Right cardiac atrium (tissue), 5 donors: ENCODE measurements at regions not wholly inside any gene's neighbourhood (a gene's known extent, or its start where the extent isn't known, plus 50 kb on each side); places are given as distances from the start of the nearest gene placed in this dataset.
"Not testable (repeated sequence)": the region's sequence is repeated elsewhere in the genome, so short reads cannot be mapped to it uniquely, and the experiment has no call there.

Source experiments
- ATAC-seq, 2 donors: fragments of 200-7000 bp; cut with Tn5 transposase; one replicate each; pipeline versions ENCODE4 v1.8.0 to v1.9.1; 2020; ENCODE audit warnings: moderate library complexity in 2 of 2, mild to moderate bottlenecking in 1 of 2
- DNase-seq, 3 donors: peaks; one replicate each; pipeline ENCODE4 v3.0.0-alpha.2; 2020
- H3K27ac ChIP-seq: one replicate; pipeline ENCODE4 v1.5.1; 2013; ENCODE audit warnings: mild to moderate bottlenecking, low read length, control low read depth, moderate library complexity
- H3K27me3 ChIP-seq: one replicate; pipeline ENCODE4 v1.6.1; 2013; ENCODE audit not compliant: control insufficient read depth, insufficient read depth
- H3K4me1 ChIP-seq: one replicate; pipeline ENCODE4 v1.6.1; 2013; ENCODE audit warnings: low read length; ENCODE audit not compliant: control insufficient read depth, insufficient read depth
- H3K4me3 ChIP-seq: one replicate; pipeline ENCODE4 v1.5.1; 2013; ENCODE audit warnings: low read length, control low read depth
- H3K9me3 ChIP-seq: one replicate; pipeline ENCODE4 v1.6.1; 2013; ENCODE audit warnings: low read length; ENCODE audit not compliant: control insufficient read depth
- WGBS: extraction: QIAGEN DNeasy Blood & Tissue Kit; methylation state at CpG from one replicate; pipeline ENCODE4 v1.1.7; 2013; 5-methylcytosine and 5-hydroxymethylcytosine counted together
- intact Hi-C, 4 donors: fragments of 100-400 bp; cut with DNase I; formaldehyde crosslinking; loops; one replicate each; pipeline versions ENCODE4 v1.11.0 to v1.14.0; 2022 to 2023
- donor health status: healthy with polysubstance abuse.
- donor health status: DM: no; HTN: yes; CAD: no.
- donor health status: DM: no; HTN: no; CAD: no.
- donor health status: DM: no; HTN: yes; CAD: no; lungs with severe emphysema.
- donor health status: DM: yes; HTN: yes; CAD: no.

DNA sequence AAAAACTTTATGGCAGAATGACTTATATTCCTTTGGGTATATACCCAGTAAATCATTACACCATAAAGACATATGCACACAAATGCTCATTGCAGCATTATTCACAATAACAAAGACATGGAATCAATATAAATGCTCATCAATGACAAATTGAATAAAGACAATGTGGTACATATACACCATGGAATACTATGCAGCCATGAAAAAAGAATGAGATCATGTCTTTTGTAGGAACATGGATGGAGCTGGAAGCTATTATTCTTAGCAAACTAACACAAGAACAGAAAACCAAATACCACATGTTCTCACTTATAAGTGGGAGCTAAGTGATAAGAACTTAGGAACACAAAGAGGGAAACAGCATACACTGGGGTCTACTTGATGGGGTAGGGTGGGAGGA lies 321.7 kb downstream of the ZNF674 start:
- H3K4me3 ChIP-seq, intact Hi-C loops, H3K27me3 ChIP-seq, H3K4me1 ChIP-seq, H3K9me3 ChIP-seq, DNase-seq, H3K27ac ChIP-seq, ATAC-seq: not testable (repeated sequence)

DNA sequence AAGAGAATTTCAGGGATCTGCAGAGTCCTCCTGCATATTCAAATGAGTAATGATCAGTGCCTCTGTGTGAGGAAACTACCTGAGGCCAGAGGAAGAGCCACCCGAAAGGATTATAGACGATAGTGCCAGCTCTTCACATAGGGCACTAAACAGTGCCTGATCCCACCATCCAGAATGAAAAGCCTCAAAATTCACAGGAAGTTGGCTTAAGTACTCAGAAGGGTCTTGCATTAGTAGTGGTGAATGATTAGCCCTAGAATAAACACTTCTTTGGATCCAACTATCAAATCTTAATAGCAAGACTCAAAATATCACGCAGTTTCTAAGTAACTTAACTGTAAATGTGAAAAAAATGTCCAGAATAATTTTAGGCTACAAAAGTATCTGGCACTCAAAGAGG lies 324.4 kb downstream of the ZNF674 start:
- Histone ChIP-seq H3K9me3 (no peaks in the 10 kb centered on the region), H3K27me3 (no peaks in the 10 kb centered on the region), H3K27ac (no peak overlapping the region), H3K4me3 (no peak overlapping the region), H3K4me1 (no peaks in the 10 kb centered on the region)
- intact Hi-C loops: no loop called here
- WGBS: 81% methylated on average over 3 of the region's 3 CpGs
- ATAC-seq (no peak), DNase-seq (no peak)

DNA sequence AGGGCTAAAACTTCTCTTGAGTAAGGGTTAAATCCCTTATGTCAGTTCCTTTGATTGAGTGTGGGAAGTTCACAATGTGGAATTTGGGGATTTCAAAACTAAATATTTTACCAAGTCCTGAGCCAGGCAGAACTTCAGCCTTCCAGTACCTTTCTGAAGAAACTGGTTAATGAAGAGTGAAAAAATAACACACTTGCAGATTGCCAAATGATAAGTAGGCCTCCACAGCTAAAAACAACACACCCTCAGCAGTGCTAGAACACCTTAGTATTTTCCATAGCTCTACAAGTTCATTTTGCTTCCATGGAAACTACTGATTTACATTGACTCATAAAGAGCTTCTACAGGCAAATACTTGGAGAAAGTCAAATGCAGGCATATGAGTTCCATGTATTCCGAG lies 326.8 kb downstream of the ZNF674 start:
- no peaks in the 10 kb centered on the region for H3K9me3 ChIP-seq
- no peaks in the 10 kb centered on the region for H3K27me3 ChIP-seq
- H3K4me3 ChIP-seq: no peak overlapping the region
- intact Hi-C loops: no loop called here
- H3K27ac ChIP-seq: no peak overlapping the region
- ATAC-seq (no peak), DNase-seq (no peak)
- no peaks in the 10 kb centered on the region for H3K4me1 ChIP-seq
- 82% methylated on average over 1 of the region's 1 CpG for WGBS

DNA sequence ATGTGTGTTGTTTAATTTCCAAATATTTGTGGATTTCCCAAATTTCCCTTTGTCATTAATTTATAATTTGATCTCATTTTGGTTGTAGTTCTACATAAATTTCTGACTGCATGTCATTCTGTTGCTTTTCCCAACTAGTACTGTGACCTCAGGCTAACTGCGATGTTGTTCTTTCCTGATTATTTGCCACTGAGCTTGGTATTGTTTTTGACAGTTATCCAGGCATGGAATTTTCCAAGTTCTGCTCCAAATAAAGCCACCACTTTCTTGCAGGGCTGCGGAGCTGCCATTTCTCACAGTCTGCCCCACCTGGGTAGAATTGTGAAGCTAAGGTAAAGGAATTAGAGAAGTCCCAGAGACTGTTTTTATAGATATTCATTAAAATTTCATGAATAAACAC lies 328.8 kb downstream of the ZNF674 start:
- Histone ChIP-seq H3K9me3 (no peaks in the 10 kb centered on the region), H3K27ac (no peak overlapping the region), H3K27me3 (no peaks in the 10 kb centered on the region), H3K4me1 (no peaks in the 10 kb centered on the region), H3K4me3 (no peak overlapping the region)
- intact Hi-C loops: no loop called here
- DNase-seq (no peak), ATAC-seq (peak in 1 of 2 donors; percentile 37)
- 60% methylated on average over 2 of the region's 2 CpGs for WGBS

DNA sequence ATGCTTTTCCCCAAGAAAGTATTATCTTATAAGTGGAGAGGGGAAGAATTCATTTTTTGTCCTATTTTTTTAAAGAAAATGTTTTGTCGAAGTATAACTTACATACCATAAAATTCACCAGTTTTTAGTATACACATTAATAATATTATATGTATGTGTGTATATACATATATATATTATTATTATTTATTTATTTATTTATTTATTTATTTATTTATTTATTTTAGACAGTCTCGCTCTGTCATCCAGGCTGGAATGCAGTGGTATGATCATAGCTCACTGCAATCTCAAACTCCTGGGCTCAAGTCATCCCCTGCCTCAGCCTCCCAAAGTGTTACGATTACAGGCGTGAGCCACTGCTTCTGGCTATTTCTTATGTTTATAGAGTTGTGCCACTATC lies 334.1 kb downstream of the ZNF674 start:
- intact Hi-C loops: no loop called here
- H3K27me3 ChIP-seq: no peaks in the 10 kb centered on the region
- H3K4me1 ChIP-seq: no peaks in the 10 kb centered on the region
- ATAC-seq (no peak), DNase-seq (no peak)
- 97% methylated on average over 4 of the region's 4 CpGs for WGBS
- H3K4me3 ChIP-seq: no peak overlapping the region
- no peaks in the 10 kb centered on the region for H3K9me3 ChIP-seq
- no peak overlapping the region for H3K27ac ChIP-seq

DNA sequence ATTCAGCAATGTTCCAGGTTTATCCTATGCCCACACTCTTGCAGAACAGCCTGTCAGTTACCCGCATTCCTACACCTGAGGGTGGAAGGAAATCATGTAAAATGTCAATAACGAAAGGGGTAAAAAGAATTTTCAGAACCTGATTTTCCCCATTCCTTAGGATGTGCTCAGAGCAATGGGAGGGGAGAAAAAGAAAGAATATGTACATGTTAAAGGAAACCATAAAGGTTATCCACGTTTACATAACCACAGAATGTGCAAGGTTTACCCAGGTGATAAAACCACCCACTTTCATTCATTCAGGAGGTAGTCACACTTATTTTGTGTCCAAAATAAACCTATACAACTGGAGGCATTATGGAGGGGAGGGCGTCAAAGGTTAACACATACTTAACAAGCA lies 335.5 kb downstream of the ZNF674 start:
- H3K4me1 ChIP-seq: no peaks in the 10 kb centered on the region
- ATAC-seq (no peak), DNase-seq (no peak)
- no peaks in the 10 kb centered on the region for H3K9me3 ChIP-seq
- H3K4me3 ChIP-seq: no peak overlapping the region
- no peaks in the 10 kb centered on the region for H3K27me3 ChIP-seq
- WGBS: 69% methylated on average over 4 of the region's 4 CpGs
- intact Hi-C loops: no loop called here
- H3K27ac ChIP-seq: no peak overlapping the region

DNA sequence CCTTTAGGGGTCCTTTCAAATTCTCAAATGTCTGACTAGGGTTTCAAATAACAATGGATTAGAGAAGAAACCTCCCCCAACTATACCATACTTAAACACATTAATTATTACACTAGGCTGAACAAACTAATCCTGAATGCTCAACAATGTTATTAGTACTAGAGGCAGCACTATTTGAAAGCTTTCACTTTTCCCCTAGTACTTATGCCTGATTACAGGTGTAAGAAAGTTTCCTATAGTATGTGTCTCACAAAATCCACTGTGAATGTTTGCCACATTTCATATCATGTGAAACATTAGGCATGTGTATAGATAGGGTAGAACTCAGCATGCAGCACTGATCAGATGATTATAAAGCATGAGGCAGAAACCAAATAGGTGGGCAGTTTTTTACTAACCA lies 336.2 kb downstream of the ZNF674 start:
- ATAC-seq: no peak
- no peak overlapping the region for H3K27ac ChIP-seq
- intact Hi-C loops: no loop called here

DNA sequence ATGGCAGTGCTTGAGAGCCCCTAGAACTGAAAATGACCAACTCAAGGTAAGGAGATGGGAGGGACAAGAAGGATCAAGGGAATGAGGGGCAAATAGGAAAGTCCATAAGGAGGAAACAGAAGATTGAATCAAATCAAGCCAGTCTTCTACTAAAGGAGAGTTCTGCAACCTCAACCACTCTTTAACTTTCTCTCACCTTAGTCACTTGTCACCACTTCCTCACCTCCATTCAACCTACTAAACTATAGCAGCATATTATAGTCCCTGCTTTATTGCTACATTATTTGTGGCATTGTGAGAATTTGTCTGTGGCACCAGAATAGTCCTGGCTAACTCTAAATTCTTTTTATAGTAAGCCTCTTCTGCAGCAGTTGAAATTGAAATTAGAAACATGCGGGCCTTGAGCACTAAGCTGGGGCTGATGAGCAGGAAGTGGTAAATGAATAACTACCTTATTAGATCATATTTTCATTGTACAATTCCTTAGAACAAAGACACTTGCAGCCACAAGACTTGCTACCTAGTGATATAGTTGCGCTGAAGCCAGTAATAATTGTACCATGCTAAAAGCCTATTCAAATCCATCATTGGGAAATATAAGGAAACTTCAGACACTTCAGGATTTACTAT lies 336.9 kb downstream of the ZNF674 start:
- no peaks in the 10 kb centered on the region for H3K4me1 ChIP-seq

More for the DNA sequence above, 336.2 kb downstream of the ZNF674 start:
- Histone ChIP-seq H3K4me1 (no peaks in the 10 kb centered on the region), H3K27me3 (no peaks in the 10 kb centered on the region), H3K9me3 (no peaks in the 10 kb centered on the region), H3K4me3 (no peak overlapping the region)
- no peak for DNase-seq

DNA sequence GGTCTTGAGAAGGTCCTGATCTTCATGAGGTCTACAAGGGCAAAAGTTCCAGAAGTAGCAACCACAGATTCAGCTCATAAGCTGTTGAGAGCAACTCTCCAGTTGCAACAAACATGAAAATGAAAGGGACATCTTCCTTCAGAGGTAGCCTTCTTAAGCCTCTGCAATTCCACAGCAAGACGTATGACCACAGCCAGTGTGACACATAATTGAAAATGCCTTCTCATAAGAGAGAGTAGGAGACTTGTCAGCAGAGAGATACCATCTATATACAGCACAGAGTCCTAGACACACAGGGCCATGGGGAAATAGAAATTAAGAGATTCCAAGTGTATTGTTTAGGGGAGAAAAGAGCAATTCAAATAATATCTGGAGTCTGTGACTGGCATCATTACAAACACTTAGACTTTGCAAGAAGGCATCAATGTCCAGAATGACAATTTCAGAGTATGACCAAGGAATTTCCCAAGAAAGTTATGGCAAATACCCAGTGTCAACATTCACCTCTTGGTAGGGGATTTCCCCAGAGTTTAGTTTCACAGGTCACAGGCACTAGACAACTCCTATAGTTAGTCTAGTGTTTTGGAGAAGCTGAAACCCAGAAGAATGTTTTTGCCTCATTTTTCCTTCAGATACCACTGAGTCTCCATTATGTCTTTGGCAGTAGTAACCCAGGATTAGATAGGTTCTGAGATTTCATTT lies 340.3 kb downstream of the ZNF674 start:
- 89% methylated on average over 1 of the region's 1 CpG for WGBS
- no peaks in the 10 kb centered on the region for H3K9me3 ChIP-seq
- no peak for ATAC-seq
- no peak overlapping the region for H3K4me3 ChIP-seq
- H3K27me3 ChIP-seq: no peaks in the 10 kb centered on the region
- intact Hi-C loops: no loop called here
- DNase-seq: no peak
- H3K27ac ChIP-seq: no peak overlapping the region
- no peaks in the 10 kb centered on the region for H3K4me1 ChIP-seq

More for the DNA sequence above, 336.9 kb downstream of the ZNF674 start:
- WGBS: 46% methylated on average over 2 of the region's 2 CpGs
- no peak overlapping the region for H3K27ac ChIP-seq
- no peak overlapping the region for H3K4me3 ChIP-seq
- DNase-seq: no peak
- H3K9me3 ChIP-seq: no peaks in the 10 kb centered on the region
- no peak for ATAC-seq
- no peaks in the 10 kb centered on the region for H3K27me3 ChIP-seq
- intact Hi-C loops: no loop called here

DNA sequence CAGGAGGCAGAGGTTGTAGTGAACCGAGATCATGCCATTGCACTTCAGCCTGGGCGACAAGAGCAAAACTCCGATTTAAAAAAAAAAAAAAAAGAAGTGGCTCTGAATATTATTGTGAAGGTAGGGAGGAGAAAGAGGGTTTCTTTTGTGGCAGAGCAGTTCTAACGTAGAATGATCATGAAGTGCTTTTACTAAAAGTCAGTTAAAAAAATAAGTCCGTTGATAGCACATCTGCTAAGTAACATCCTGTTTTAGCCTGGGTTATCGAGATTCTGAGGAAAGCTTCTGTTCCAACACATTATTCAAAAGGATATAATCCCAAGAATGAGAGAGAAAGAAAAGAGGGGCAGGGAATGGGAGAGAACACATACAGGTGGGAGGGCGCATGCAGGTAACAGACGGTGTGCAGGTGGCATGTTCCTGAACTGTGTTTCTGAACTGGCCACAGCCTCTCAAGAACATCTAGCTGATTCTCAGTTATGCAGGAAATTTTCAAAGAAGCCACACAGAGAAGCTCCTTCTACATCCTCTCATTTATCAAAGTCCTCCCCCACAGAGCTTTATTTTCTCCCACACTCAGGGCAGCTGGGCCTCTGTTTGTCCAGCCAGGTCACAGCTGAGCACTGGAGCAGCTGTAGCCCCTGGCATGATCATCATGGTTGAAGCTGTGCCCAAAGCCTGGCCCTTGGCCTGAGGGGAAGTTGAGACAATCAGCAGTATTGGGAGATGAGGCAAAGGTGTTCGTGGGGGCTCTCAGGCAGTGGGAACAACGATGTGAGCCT lies 342.3 kb downstream of the ZNF674 start:
- H3K27ac ChIP-seq: no peak overlapping the region
- intact Hi-C loops: no loop called here
- H3K4me3 ChIP-seq: no peak overlapping the region
- no peaks in the 10 kb centered on the region for H3K27me3 ChIP-seq
- H3K4me1 ChIP-seq: no peaks in the 10 kb centered on the region
- ATAC-seq (no peak), DNase-seq (no peak)
- WGBS: 53% methylated on average over 10 of the region's 10 CpGs
- no peaks in the 10 kb centered on the region for H3K9me3 ChIP-seq

DNA sequence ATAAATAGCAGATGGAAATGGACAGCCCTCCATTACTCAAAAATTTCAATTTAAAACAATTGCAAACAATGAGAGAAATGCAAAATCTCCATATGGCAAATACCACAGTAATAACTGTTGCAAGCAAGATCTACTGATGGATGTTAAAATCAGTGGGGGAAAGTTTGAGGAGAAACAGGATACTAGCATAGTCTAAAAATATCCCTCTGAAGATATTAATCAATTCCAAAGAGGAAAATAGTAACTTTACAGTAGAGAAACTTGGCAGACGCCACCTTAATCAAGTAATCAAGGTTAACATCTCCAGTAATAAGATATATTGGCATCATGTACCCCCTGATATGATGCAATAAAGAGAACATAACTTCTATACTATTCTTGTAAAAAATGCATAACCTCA lies 344.8 kb downstream of the ZNF674 start:
- ATAC-seq (no peak), DNase-seq (no peak)
- WGBS: 47% methylated on average over 1 of the region's 1 CpG
- intact Hi-C loops: no loop called here
- H3K4me1 ChIP-seq: no peaks in the 10 kb centered on the region
- no peaks in the 10 kb centered on the region for H3K9me3 ChIP-seq
- H3K4me3 ChIP-seq: no peak overlapping the region
- no peaks in the 10 kb centered on the region for H3K27me3 ChIP-seq
- no peak overlapping the region for H3K27ac ChIP-seq
